ENCODE measurements at regions not wholly inside any gene's neighbourhood (a gene's known extent, or its start where the extent isn't known, plus 50 kb on each side); places are given as distances from the start of the nearest gene placed in this dataset.

GRCh38 chr11:10926801-10927211 is 69.0 kb upstream of the ZBED5 start:
- H3K79me2 ChIP-seq (ENCODE audit: control insufficient read depth, insufficient read depth, low read length): no peaks in the 10 kb centered on the region
- no peak for TF ChIP-seq EZH2 (IDR thresholded peaks at IDR 0.05; ENCODE audit: borderline replicate concordance, low read depth, low read length, severe bottlenecking)
- TF ChIP-seq MAX (IDR thresholded peaks at IDR 0.05; ENCODE audit: insufficient read depth, insufficient read length): no peak
- TF ChIP-seq GATA2 (IDR thresholded peaks at IDR 0.05; ENCODE audit: insufficient read depth, insufficient read length, low read depth, low read length): no peak
- no peak for TF ChIP-seq CTCF (IDR thresholded peaks at IDR 0.05; ENCODE audit: extremely low read depth in 1 of 2, insufficient read depth in 1 of 2, low read depth in 1 of 2, low read length in 2 of 2)
- no peak for TF ChIP-seq MYC (IDR thresholded peaks at IDR 0.05; ENCODE audit: low read depth, low read length)
- TF ChIP-seq FOS (IDR thresholded peaks at IDR 0.05; ENCODE audit: borderline replicate concordance, insufficient read depth, low read length): no peak
- no peak for TF ChIP-seq POLR2A (IDR thresholded peaks at IDR 0.05; ENCODE audit: low read depth, low read length)
- no peak for TF ChIP-seq POLR2AphosphoS5 (IDR thresholded peaks at IDR 0.05; ENCODE audit: insufficient read depth, low read depth, low read length)
- TF ChIP-seq JUN (IDR thresholded peaks at IDR 0.05; ENCODE audit: borderline replicate concordance, insufficient read depth, insufficient read length, low read depth): no peak
- ChIA-PET CTCF (interaction anchor here (1.3 to 3.0 kb wide), 4 partner anchors 14 to 134 kb away, joined by 3 to 14 read pairs (median 6); no protein-coding TSS in a partner anchor), POLR2A (interaction anchor here (1.2 kb wide), 1 partner anchor 118 kb away, joined by 7 read pairs; the partner anchor contains the start of gene EIF4G2)
- dilution Hi-C loops (cut with MboI; ENCODE audit: extremely low pct_ligation_motif_present, low sequenced_read_pairs) (no loop called here), intact Hi-C loops (cut with micrococcal nuclease) (no loop called here)
- H4K20me1 ChIP-seq (replicated peaks; ENCODE audit: control insufficient read depth, extremely low read depth, insufficient read depth, low read length): no peaks in the 10 kb centered on the region
- peaks cover 4 to 5% of the 10 kb centered on the region in 2 experiments for H3K27me3 ChIP-seq (ENCODE audit: control insufficient read depth in 2 of 2, insufficient read depth in 2 of 2, low read length in 2 of 2)
- no peak overlapping the region for H3K4me3 ChIP-seq (replicated peaks in 1 of 3; ENCODE audit: insufficient read depth in 1 of 3, low read depth in 1 of 3, low read length in 3 of 3)
- FAIRE-seq: no peak
- no peaks in the 10 kb centered on the region for H3K9me3 ChIP-seq (replicated peaks; ENCODE audit: control insufficient read depth, insufficient read depth, low read length)
- H3K9ac ChIP-seq (replicated peaks; ENCODE audit: extremely low read depth, insufficient read depth, low read length): no peak overlapping the region
- DNase-seq (ENCODE audit: low read depth, low spot score): no peak
- H3K4me2 ChIP-seq (ENCODE audit: insufficient read depth, low read length): no peak overlapping the region
- H3K27ac ChIP-seq (ENCODE audit: insufficient read depth, low read depth, low read length): no peak overlapping the region
- H3K9me1 ChIP-seq (replicated peaks; ENCODE audit: control insufficient read depth, extremely low read depth, insufficient read depth, low read length): no peaks in the 10 kb centered on the region
- peaks cover 6% of the 10 kb centered on the region for H3K4me1 ChIP-seq (ENCODE audit: control insufficient read depth, extremely low read depth, insufficient read depth, low read length)
- no peaks in the 10 kb centered on the region for H3K36me3 ChIP-seq (ENCODE audit: control insufficient read depth in 2 of 2, extremely low read depth in 1 of 2, insufficient read depth in 2 of 2, low read length in 2 of 2)
- no TSS peak for BruUV-seq (replicated peaks)
- no peak overlapping the region for H2AFZ ChIP-seq (ENCODE audit: low read depth, low read length)
